GM12891 (cell line): ENCODE measurements at regions not wholly inside any gene's neighbourhood (a gene's known extent, or its start where the extent isn't known, plus 50 kb on each side); places are given as distances from the start of the nearest gene placed in this dataset.

Experiments
- POLR2A ChIP-seq: IDR thresholded peaks from 2 replicates; pipeline ENCODE4 v1.6.1; 2011; ENCODE audit warnings: low read depth, low read length, control low read depth
- TAF1 ChIP-seq: IDR thresholded peaks from 2 replicates; pipeline ENCODE4 v1.6.1; 2011; ENCODE audit warnings: low read depth, low read length, control low read depth

DNA sequence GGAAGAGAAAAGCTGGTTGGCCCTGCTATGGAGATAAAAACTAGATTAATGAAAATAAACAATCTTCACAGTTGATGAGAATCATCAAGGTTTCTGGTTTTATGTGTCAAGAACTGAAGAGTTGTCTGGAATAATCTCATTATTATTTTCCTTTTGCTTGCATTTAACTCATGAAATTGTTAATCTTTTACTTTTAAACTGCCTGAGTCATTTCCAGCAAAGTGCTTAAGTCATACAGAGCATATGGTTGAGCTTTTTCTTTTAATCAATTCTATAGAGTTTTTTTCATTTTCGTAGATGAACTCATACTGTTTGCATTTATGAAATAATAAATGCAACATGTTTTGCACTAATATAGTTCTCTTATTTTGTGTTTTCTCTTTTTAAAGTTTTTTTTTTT is 747.9 kb downstream of the NXPH1 start:
- TF ChIP-seq TAF1 (no peak), POLR2A (no peak)
